Astrocyte (in vitro differentiated cells and primary cell): ENCODE measurements at regions not wholly inside any gene's neighbourhood (a gene's known extent, or its start where the extent isn't known, plus 50 kb on each side); places are given as distances from the start of the nearest gene placed in this dataset.

Source experiments
- DNase-seq: peaks from one replicate; pipeline ENCODE4 v3.0.0-alpha.2; 2010; ENCODE audit warnings: low read depth
- FAIRE-seq: peaks from 2 replicates; lab custom pipeline; 2011; peaks lifted over from hg19 to GRCh38; lab: Jason Lieb, UNC
- H2AFZ ChIP-seq: 2 replicates; pipeline ENCODE4 v1.6.0; 2012; ENCODE audit warnings: low read depth, low read length, inconsistent platforms
- H3K27ac ChIP-seq: 2 replicates; pipeline ENCODE4 v1.5.1; 2011; ENCODE audit warnings: low read depth, low read length, inconsistent platforms
- H3K27me3 ChIP-seq: 2 replicates; pipeline ENCODE4 v1.6.0; 2011; ENCODE audit warnings: low read length, inconsistent platforms; ENCODE audit not compliant: insufficient read depth
- H3K36me3 ChIP-seq: 2 replicates; pipeline ENCODE4 v1.5.1; 2011; ENCODE audit warnings: low read length, inconsistent platforms; ENCODE audit not compliant: insufficient read depth
- H3K4me1 ChIP-seq: 2 replicates; pipeline ENCODE4 v1.5.1; 2011; ENCODE audit warnings: low read length, inconsistent platforms; ENCODE audit not compliant: insufficient read depth
- H3K4me2 ChIP-seq: 2 replicates; pipeline ENCODE4 v1.6.0; 2012; ENCODE audit warnings: low read length, inconsistent platforms
- H3K4me3 ChIP-seq: 2 replicates; pipeline ENCODE4 v1.5.1; 2011; ENCODE audit warnings: low read depth, mild to moderate bottlenecking, low read length, inconsistent platforms; ENCODE audit not compliant: insufficient read depth
- H3K79me2 ChIP-seq: 2 replicates; pipeline ENCODE4 v1.6.0; 2012; ENCODE audit warnings: mild to moderate bottlenecking, low read length, inconsistent platforms; ENCODE audit not compliant: insufficient read depth
- H3K9ac ChIP-seq: 2 replicates; pipeline ENCODE4 v1.6.0; 2012; ENCODE audit warnings: mild to moderate bottlenecking, low read length, inconsistent platforms
- H3K9me3 ChIP-seq: 2 replicates; pipeline ENCODE4 v1.5.1; 2012; ENCODE audit warnings: low read depth, mild to moderate bottlenecking, low read length, inconsistent platforms; ENCODE audit not compliant: insufficient read depth
- H4K20me1 ChIP-seq: 2 replicates; pipeline ENCODE4 v1.6.0; 2012; ENCODE audit warnings: low read length, inconsistent platforms; ENCODE audit not compliant: insufficient read depth
- H3K27ac Mint-ChIP-seq: one replicate; pipeline ENCODE4 v1.8.0; 2021; ENCODE audit warnings: mild to moderate bottlenecking, mixed read lengths; ENCODE audit not compliant: unreplicated experiment
- H3K27me3 Mint-ChIP-seq: one replicate; pipeline ENCODE4 v1.8.0; 2021; ENCODE audit warnings: low read depth, mixed read lengths; ENCODE audit not compliant: unreplicated experiment
- H3K36me3 Mint-ChIP-seq: one replicate; pipeline ENCODE4 v1.8.0; 2021; ENCODE audit warnings: low read depth, mixed read lengths; ENCODE audit not compliant: unreplicated experiment
- H3K4me1 Mint-ChIP-seq: one replicate; pipeline ENCODE4 v1.8.0; 2021; ENCODE audit warnings: low read depth, mixed read lengths; ENCODE audit not compliant: unreplicated experiment
- H3K4me3 Mint-ChIP-seq: one replicate; pipeline ENCODE4 v1.8.0; 2021; ENCODE audit warnings: mild to moderate bottlenecking, moderate library complexity, mixed read lengths; ENCODE audit not compliant: unreplicated experiment
- H3K9me3 Mint-ChIP-seq: one replicate; pipeline ENCODE4 v1.8.0; 2021; ENCODE audit warnings: mild to moderate bottlenecking, mixed read lengths; ENCODE audit not compliant: unreplicated experiment
- CTCF ChIP-seq: IDR thresholded peaks from 2 replicates; pipeline ENCODE4 v1.5.1; 2011; ENCODE audit warnings: low read depth, mild to moderate bottlenecking, inconsistent platforms, low read length, moderate library complexity; ENCODE audit not compliant: insufficient read depth
- EZH2 ChIP-seq: IDR thresholded peaks from 2 replicates; pipeline ENCODE4 v1.6.1; 2012; ENCODE audit warnings: mild to moderate bottlenecking, low read length, inconsistent platforms; ENCODE audit not compliant: insufficient read depth

GRCh38 chr4:34921391-34921790 is 1322.9 kb downstream of the ARAP2 start:
- no peaks in the 10 kb centered on the region for H3K27me3 Mint-ChIP-seq
- Histone ChIP-seq H3K4me1 (no peaks in the 10 kb centered on the region), H3K4me2 (no peak overlapping the region), H4K20me1 (no peaks in the 10 kb centered on the region), H3K36me3 (no peaks in the 10 kb centered on the region), H3K27me3 (no peaks in the 10 kb centered on the region), H3K9ac (no peak overlapping the region), H3K9me3 (no peaks in the 10 kb centered on the region), H3K79me2 (no peaks in the 10 kb centered on the region), H3K4me3 (no peak overlapping the region), H3K27ac (no peak overlapping the region), H2AFZ (no peak overlapping the region)
- no peak overlapping the region for H3K27ac Mint-ChIP-seq
- no peaks in the 10 kb centered on the region for H3K9me3 Mint-ChIP-seq
- H3K36me3 Mint-ChIP-seq: no peaks in the 10 kb centered on the region
- peaks cover 5% of the 10 kb centered on the region for H3K4me1 Mint-ChIP-seq
- FAIRE-seq (no peak), DNase-seq (no peak)
- TF ChIP-seq CTCF (no peak), EZH2 (no peak)
- no peak overlapping the region for H3K4me3 Mint-ChIP-seq

GRCh38 chr4:34922325-34922724 is 1322.0 kb downstream of the ARAP2 start:
- no peaks in the 10 kb centered on the region for H4K20me1 ChIP-seq
- H3K4me1 ChIP-seq: no peaks in the 10 kb centered on the region
- FAIRE-seq: no peak
- Mint-ChIP-seq H3K4me3 (no peak overlapping the region), H3K4me1 (peaks cover 5% of the 10 kb centered on the region), H3K36me3 (no peaks in the 10 kb centered on the region), H3K27ac (no peak overlapping the region), H3K27me3 (no peaks in the 10 kb centered on the region), H3K9me3 (no peaks in the 10 kb centered on the region)
- DNase-seq: no peak
- no peaks in the 10 kb centered on the region for H3K36me3 ChIP-seq
- H3K4me3 ChIP-seq: no peak overlapping the region
- H3K27ac ChIP-seq: no peak overlapping the region
- H3K9ac ChIP-seq: no peak overlapping the region
- no peak overlapping the region for H2AFZ ChIP-seq
- H3K79me2 ChIP-seq: no peaks in the 10 kb centered on the region
- H3K4me2 ChIP-seq: no peak overlapping the region
- H3K9me3 ChIP-seq: no peaks in the 10 kb centered on the region
- no peak for TF ChIP-seq EZH2
- H3K27me3 ChIP-seq: no peaks in the 10 kb centered on the region

GRCh38 chr4:34932591-34932990 is 1311.7 kb downstream of the ARAP2 start:
- H3K4me1 Mint-ChIP-seq: no peaks in the 10 kb centered on the region
- Histone ChIP-seq H3K4me3 (no peak overlapping the region), H2AFZ (no peak overlapping the region), H3K79me2 (no peaks in the 10 kb centered on the region), H3K4me1 (no peaks in the 10 kb centered on the region), H3K9me3 (no peaks in the 10 kb centered on the region), H3K27me3 (no peaks in the 10 kb centered on the region), H3K27ac (no peak overlapping the region), H3K36me3 (no peaks in the 10 kb centered on the region), H4K20me1 (no peaks in the 10 kb centered on the region), H3K4me2 (no peak overlapping the region), H3K9ac (no peak overlapping the region)
- no peak overlapping the region for H3K4me3 Mint-ChIP-seq
- TF ChIP-seq CTCF (no peak), EZH2 (no peak)
- DNase-seq: no peak
- no peak for FAIRE-seq
- no peaks in the 10 kb centered on the region for H3K9me3 Mint-ChIP-seq
- H3K36me3 Mint-ChIP-seq: no peaks in the 10 kb centered on the region
- H3K27ac Mint-ChIP-seq: no peak overlapping the region
- H3K27me3 Mint-ChIP-seq: no peaks in the 10 kb centered on the region
